H1 (cell line): ENCODE measurements at regions not wholly inside any gene's neighbourhood (a gene's known extent, or its start where the extent isn't known, plus 50 kb on each side); places are given as distances from the start of the nearest gene placed in this dataset.

Source experiments
- CTCF ChIA-PET: fragments of 300-600 bp; sonication (Branson Sonifier 250); formaldehyde crosslinking; loops from one replicate; lab custom pipeline; 2021; ENCODE audit not compliant: partially characterized antibody; lab: Charles Lee
- POLR2A ChIA-PET: fragments of 300-600 bp; sonication (Branson Sonifier 250); formaldehyde crosslinking; loops from one replicate; lab custom pipeline; 2021; ENCODE audit warnings: inconsistent platforms; ENCODE audit not compliant: partially characterized antibody; lab: Charles Lee
- DNase-seq, 2 experiments: peaks; one replicate each; pipeline versions ENCODE4 v3.0.0 to v3.0.0-alpha.2; 2010 to 2022; ENCODE audit warnings: low spot score in 2 of 2, low read depth in 1 of 2, mixed read lengths in 1 of 2
- FAIRE-seq: peaks from 2 replicates; lab custom pipeline; 2011; peaks lifted over from hg19 to GRCh38; lab: Jason Lieb, UNC
- H2AFZ ChIP-seq: 2 replicates; pipeline ENCODE4 v1.8.1; 2012; ENCODE audit warnings: low read length, inconsistent platforms
- H2AK5ac ChIP-seq: 2 replicates; pipeline ENCODE4 v1.6.1; 2013; ENCODE audit warnings: low read depth, low read length
- H2BK120ac ChIP-seq: replicated peaks from 2 replicates; pipeline ENCODE3; 2013; ENCODE audit warnings: low read depth, low read length, inconsistent platforms
- H2BK12ac ChIP-seq: 2 replicates; pipeline ENCODE4 v1.6.1; 2013; ENCODE audit warnings: low read depth, low read length
- H2BK15ac ChIP-seq: 2 replicates; pipeline ENCODE4 v1.6.1; 2013; ENCODE audit warnings: low read length
- H2BK20ac ChIP-seq: 2 replicates; pipeline ENCODE4 v1.6.1; 2013; ENCODE audit warnings: low read length
- H2BK5ac ChIP-seq: 2 replicates; pipeline ENCODE4 v1.6.1; 2013; ENCODE audit warnings: low read depth, low read length
- H3K14ac ChIP-seq: 2 replicates; pipeline ENCODE4 v1.6.1; 2013; ENCODE audit warnings: inconsistent platforms; ENCODE audit not compliant: insufficient read length
- H3K18ac ChIP-seq: 2 replicates; pipeline ENCODE4 v1.6.1; 2013; ENCODE audit warnings: low read length; ENCODE audit errors: extremely low read depth
- H3K23ac ChIP-seq: 2 replicates; pipeline ENCODE4 v1.6.1; 2013; ENCODE audit warnings: inconsistent platforms; ENCODE audit not compliant: insufficient read length
- H3K23me2 ChIP-seq: 2 replicates; pipeline ENCODE4 v1.6.1; 2013; ENCODE audit warnings: low read depth, low read length
- H3K27ac ChIP-seq: 2 replicates; pipeline ENCODE4 v1.6.1; 2011; ENCODE audit warnings: low read depth, low read length, inconsistent platforms
- H3K27me3 ChIP-seq, 4 experiments: replicated peaks in 1 of 4; 1 replicate in 1 of 4; 2 replicates in 3 of 4; pipeline versions ENCODE4 v1.6.1 to v1.8.1; 2011 to 2013; ENCODE audit warnings: low read length in 3 of 4, mild to moderate bottlenecking in 3 of 4, inconsistent platforms in 2 of 4, mixed read lengths in 2 of 4, moderate library complexity in 1 of 4; ENCODE audit not compliant: control insufficient read depth in 3 of 4, insufficient read depth in 3 of 4; ENCODE audit errors: extremely low read depth in 1 of 4
- H3K36me3 ChIP-seq, 4 experiments: 2 replicates each; pipeline versions ENCODE4 v1.6.1 to v1.8.1; 2011 to 2013; ENCODE audit warnings: mild to moderate bottlenecking in 4 of 4, low read length in 3 of 4, moderate library complexity in 2 of 4, control low read depth in 1 of 4, inconsistent platforms in 1 of 4; ENCODE audit not compliant: insufficient read depth in 4 of 4, control insufficient read depth in 2 of 4
- H3K4ac ChIP-seq: replicated peaks from 2 replicates; pipeline ENCODE3; 2013; ENCODE audit warnings: low read length, low read depth, mixed read lengths, inconsistent platforms; ENCODE audit not compliant: insufficient read length
- H3K4me1 ChIP-seq, 4 experiments: replicated peaks in 1 of 4; 1 replicate in 1 of 4; 2 replicates in 3 of 4; pipeline versions ENCODE4 v1.6.1 to v1.8.1; 2011 to 2013; ENCODE audit warnings: low read length in 3 of 4, inconsistent platforms in 2 of 4, mixed read lengths in 1 of 4; ENCODE audit not compliant: insufficient read depth in 4 of 4, control insufficient read depth in 3 of 4
- H3K4me2 ChIP-seq, 2 experiments: 2 replicates each; pipeline versions ENCODE4 v1.6.1 to v1.8.1; 2011 to 2013; ENCODE audit warnings: low read depth in 2 of 2, low read length in 2 of 2, control low read depth in 1 of 2, inconsistent platforms in 1 of 2, mild to moderate bottlenecking in 1 of 2; ENCODE audit not compliant: insufficient read depth in 1 of 2
- H3K4me3 ChIP-seq, 4 experiments: fragments of 200-600, 300-600 bp in 1 of 4; sonication (generic), shearing (Covaris generic), sonication (Bioruptor Twin) in 1 of 4; 2 replicates each; pipeline versions ENCODE4 v1.5.1 to v1.8.1; 2011 to 2016; ENCODE audit warnings: low read length in 4 of 4, low read depth in 3 of 4, control low read depth in 2 of 4, inconsistent platforms in 2 of 4, mild to moderate bottlenecking in 2 of 4, mixed read lengths in 1 of 4, moderate library complexity in 1 of 4; ENCODE audit not compliant: insufficient read depth in 2 of 4; ENCODE audit errors: extremely low read depth in 1 of 4
- H3K56ac ChIP-seq: replicated peaks from 2 replicates; pipeline ENCODE3; 2013; ENCODE audit warnings: low read depth, mild to moderate bottlenecking, mixed read lengths, low read length, inconsistent platforms; ENCODE audit not compliant: insufficient read length
- H3K79me1 ChIP-seq: 2 replicates; pipeline ENCODE4 v1.6.1; 2013; ENCODE audit warnings: low read depth, low read length, control low read depth
- H3K79me2 ChIP-seq, 2 experiments: 2 replicates each; pipeline versions ENCODE4 v1.6.1 to v1.8.1; 2012 to 2013; ENCODE audit warnings: low read length in 2 of 2, mild to moderate bottlenecking in 2 of 2, inconsistent platforms in 1 of 2; ENCODE audit not compliant: insufficient read depth in 2 of 2, control insufficient read depth in 1 of 2
- H3K9ac ChIP-seq, 4 experiments: replicated peaks in 1 of 4; 1 replicate in 1 of 4; 2 replicates in 3 of 4; pipeline versions ENCODE4 v1.6.1 to v1.8.1; 2011 to 2013; ENCODE audit warnings: low read depth in 3 of 4, low read length in 3 of 4, control low read depth in 2 of 4, mild to moderate bottlenecking in 2 of 4, moderate library complexity in 2 of 4, inconsistent platforms in 1 of 4; ENCODE audit errors: extremely low read depth in 1 of 4
- H3K9me3 ChIP-seq, 2 experiments: 2 replicates each; pipeline versions ENCODE4 v1.6.1 to v1.8.1; 2012 to 2013; ENCODE audit warnings: mild to moderate bottlenecking in 2 of 2, moderate library complexity in 2 of 2, control low read depth in 1 of 2, inconsistent platforms in 1 of 2, low read depth in 1 of 2, low read length in 1 of 2, mixed read lengths in 1 of 2; ENCODE audit not compliant: insufficient read depth in 2 of 2
- H4K20me1 ChIP-seq, 2 experiments: replicated peaks in 1 of 2; 2 replicates each; pipeline versions ENCODE3 to v1.8.1; 2011 to 2013; ENCODE audit warnings: inconsistent platforms in 2 of 2, low read length in 2 of 2, mild to moderate bottlenecking in 1 of 2; ENCODE audit not compliant: insufficient read depth in 2 of 2, control insufficient read depth in 1 of 2
- H4K5ac ChIP-seq: 2 replicates; pipeline ENCODE4 v1.6.1; 2013; ENCODE audit warnings: low read length, low read depth, mixed read lengths, inconsistent platforms; ENCODE audit not compliant: insufficient read length
- H4K8ac ChIP-seq: 2 replicates; pipeline ENCODE4 v1.8.0; 2013; ENCODE audit warnings: mild to moderate bottlenecking, moderate library complexity, low read length, inconsistent platforms; ENCODE audit not compliant: insufficient read depth; ENCODE audit errors: extremely low read depth
- H4K91ac ChIP-seq: replicated peaks from 2 replicates; pipeline ENCODE3; 2013; ENCODE audit warnings: low read length, mixed read lengths, inconsistent platforms; ENCODE audit not compliant: insufficient read length
- RXRA ChIP-seq: IDR thresholded peaks from 2 replicates; pipeline ENCODE4 v1.6.1; 2011; ENCODE audit warnings: low read depth, mild to moderate bottlenecking, low read length, moderate library complexity; ENCODE audit not compliant: insufficient read depth
- TBP ChIP-seq: IDR thresholded peaks from 2 replicates; pipeline ENCODE4 v1.6.1; 2011; ENCODE audit warnings: low read depth, low read length, improper control_type of control experiment
- WGBS, 2 experiments: shearing (Covaris generic) in 1 of 2; methylation state at CpG; one replicate each; pipeline versions ENCODE4 v1.1.6 to v1.1.7; 2013 to 2015; ENCODE audit warnings: low lambda C conversion rate in 2 of 2, mixed read lengths in 2 of 2, inconsistent platforms in 1 of 2, low coverage in 1 of 2, missing lambda C conversion rate in 1 of 2; ENCODE audit not compliant: insufficient replicate concordance in 2 of 2, insufficient coverage in 1 of 2, insufficient read length in 1 of 2; ENCODE audit errors: extremely low coverage in 1 of 2, missing lambda C conversion rate in 1 of 2; 5-methylcytosine and 5-hydroxymethylcytosine counted together
- TF ChIP-seq, protein P1 (sequence below): IDR thresholded peaks from 2 replicates; pipeline ENCODE4 v1.6.1; 2012; ENCODE audit warnings: inconsistent platforms

DNA sequence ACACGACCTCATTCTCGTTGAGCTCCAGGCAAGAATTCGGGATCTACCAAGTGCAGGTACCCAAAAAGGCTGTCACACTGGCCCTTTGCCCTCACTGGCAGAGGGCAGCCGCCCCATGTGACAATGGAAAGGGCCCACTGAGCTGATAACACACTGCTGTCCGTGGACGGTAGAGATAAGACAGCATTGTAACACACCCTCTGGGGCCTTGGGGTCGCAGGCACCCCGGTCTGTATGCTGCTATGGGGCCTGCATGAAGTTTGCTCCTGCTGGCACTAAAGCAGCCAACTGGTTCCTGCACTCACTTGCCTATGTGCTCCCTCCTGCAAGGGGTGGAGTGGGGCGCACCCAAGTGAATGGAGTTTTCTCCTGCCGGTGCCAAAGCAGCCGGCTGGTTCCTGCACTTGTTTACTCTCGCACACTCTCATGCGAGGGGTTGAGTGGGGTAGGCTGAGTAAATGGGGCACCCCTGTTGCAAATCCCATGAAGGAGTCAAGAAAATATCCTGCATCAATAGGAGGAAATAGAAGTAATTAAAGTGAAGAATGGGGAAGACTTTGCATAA is 477.9 kb downstream of the ATP23 start:
- 86% methylated on average over 13 of the region's 13 CpGs; no CpG with 5 or more reads in 1 of the 2 experiments for WGBS, 2 experiments
- no peak overlapping the region for H3K18ac ChIP-seq
- no peak overlapping the region for H3K4me2 ChIP-seq
- H3K79me2 ChIP-seq = no peaks in the 10 kb centered on the region
- FAIRE-seq (no peak), DNase-seq (no peak)
- no peak overlapping the region for H3K27ac ChIP-seq
- H3K23ac ChIP-seq = no peak overlapping the region
- no peaks in the 10 kb centered on the region for H3K23me2 ChIP-seq
- peak overlapping the region; percentile 35; the same call in 1 of the 2 replicates for H2AFZ ChIP-seq
- no peak overlapping the region for H3K4me3 ChIP-seq
- no peak overlapping the region for H2BK5ac ChIP-seq
- no peaks in the 10 kb centered on the region for H3K9me3 ChIP-seq
- H4K91ac ChIP-seq = no peak overlapping the region
- 0 out of 7 replicates have a peak, but pooled peaks cover 0 to 2% (median 0%) of the 10 kb centered on the region in 4 experiments for H3K27me3 ChIP-seq
- H2BK12ac ChIP-seq = 0 out of 2 replicates have a peak overlapping the region, but pooled peaks have one; percentile 42
- H2BK20ac ChIP-seq = no peak overlapping the region
- no peak overlapping the region for H2BK120ac ChIP-seq
- H4K8ac ChIP-seq = no peak overlapping the region; the same call in 1 of the 2 replicates
- H4K5ac ChIP-seq = no peak overlapping the region
- H3K36me3 ChIP-seq = no peaks in the 10 kb centered on the region
- H3K4me1 ChIP-seq = peaks cover 2 to 11% (median 5%) of the 10 kb centered on the region in 4 experiments; a peak in 5 of 7 replicates
- H3K79me1 ChIP-seq = no peaks in the 10 kb centered on the region
- TF ChIP-seq RXRA (no peak), TBP (no peak)
- TF ChIP-seq, protein P1, sequence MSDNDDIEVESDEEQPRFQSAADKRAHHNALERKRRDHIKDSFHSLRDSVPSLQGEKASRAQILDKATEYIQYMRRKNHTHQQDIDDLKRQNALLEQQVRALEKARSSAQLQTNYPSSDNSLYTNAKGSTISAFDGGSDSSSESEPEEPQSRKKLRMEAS = no peak
- no peak overlapping the region for H2AK5ac ChIP-seq
- H3K14ac ChIP-seq = no peak overlapping the region
- ChIA-PET POLR2A (no interaction called here), CTCF (interaction anchor here (0.7 to 2.0 kb wide), 4 partner anchors 13 to 73 kb away, joined by 4 to 8 read pairs (median 5); no protein-coding TSS in a partner anchor)
- H3K4ac ChIP-seq = no peak overlapping the region
- H4K20me1 ChIP-seq = no peaks in the 10 kb centered on the region
- no peak overlapping the region for H3K9ac ChIP-seq
- no peak overlapping the region for H2BK15ac ChIP-seq
- H3K56ac ChIP-seq = no peak overlapping the region
